Right renal cortex interstitium (tissue), 3 donors: ENCODE measurements at regions not wholly inside any gene's neighbourhood (a gene's known extent, or its start where the extent isn't known, plus 50 kb on each side); places are given as distances from the start of the nearest gene placed in this dataset.

Experiments
- DNase-seq, 3 donors: peaks; one replicate each; pipeline ENCODE4 v3.0.0-alpha.2; 2013; ENCODE audit warnings: low read depth in 3 of 3, low spot score in 2 of 3

DNA sequence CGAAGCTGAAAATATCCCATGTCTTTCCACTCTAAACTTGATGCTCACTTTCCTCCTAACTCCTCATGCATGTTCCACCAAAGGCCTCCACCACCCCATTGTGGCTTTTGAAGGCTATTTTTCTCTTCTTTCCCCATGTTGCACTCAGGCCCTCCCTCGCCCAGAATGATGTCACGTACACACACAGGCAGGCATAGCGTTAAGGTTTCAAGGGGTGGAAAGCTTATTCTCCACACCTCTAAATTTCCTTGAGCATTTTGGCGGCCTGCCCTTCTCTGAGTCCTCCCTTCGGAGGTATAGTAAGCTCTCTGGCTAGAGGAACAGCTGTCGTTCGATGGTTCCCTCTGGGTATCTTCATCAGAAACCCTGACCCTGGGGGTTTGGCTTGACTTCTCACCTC lies 673.5 kb downstream of the ACTL7B start:
- DNase-seq: no peak

DNA sequence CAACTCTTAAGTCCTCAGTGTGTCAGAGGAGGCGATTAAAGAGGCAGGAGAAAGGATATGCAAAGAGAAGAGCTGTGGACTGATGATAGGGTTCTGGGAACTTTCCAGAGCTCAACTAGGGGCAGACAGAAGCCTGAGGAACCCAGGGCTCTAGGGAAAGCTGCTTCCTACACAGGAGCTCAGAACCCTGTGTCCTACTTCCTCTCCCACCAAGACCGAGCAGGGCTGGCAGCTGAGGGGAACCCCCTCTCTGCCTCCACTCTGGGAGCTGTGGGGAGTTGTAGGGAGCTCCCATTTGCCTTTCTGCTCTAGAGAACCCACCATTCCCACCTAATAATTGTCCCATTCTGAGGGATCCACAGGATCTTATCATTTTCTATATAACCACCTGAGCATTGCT lies 674.3 kb downstream of the ACTL7B start:
- no peak for DNase-seq

- DNase-seq: no peak
These were observed 675.2 kb downstream of the ACTL7B start for GRCh38 chr9:108180541-108180940.

DNA sequence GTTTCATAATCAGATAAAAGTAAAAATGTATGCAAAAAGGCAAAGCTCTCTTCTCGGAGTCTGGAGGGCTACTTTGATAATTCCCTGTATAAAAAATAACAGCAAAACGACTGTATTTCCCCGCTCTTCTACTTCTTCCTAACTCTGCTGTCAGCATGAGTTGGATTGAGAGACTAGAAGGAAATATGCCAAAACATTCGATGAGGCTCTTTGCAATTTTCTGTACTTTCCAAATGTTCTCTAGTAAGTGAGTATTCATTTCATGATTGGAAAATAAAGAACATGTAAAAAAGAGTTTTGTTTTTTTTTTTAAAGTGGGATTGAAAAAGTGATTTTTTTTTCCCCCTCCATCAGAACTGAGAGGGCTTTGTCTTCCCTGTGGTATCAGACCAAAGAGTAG lies 677.5 kb downstream of the ACTL7B start:
- no peak for DNase-seq

GRCh38 chr9:108168236-108168850 lies 678.8 kb upstream of the KLF4 start:
- DNase-seq: no peak

- no peak for DNase-seq
These were observed 677.7 kb upstream of the KLF4 start for GRCh38 chr9:108167136-108167900.

DNA sequence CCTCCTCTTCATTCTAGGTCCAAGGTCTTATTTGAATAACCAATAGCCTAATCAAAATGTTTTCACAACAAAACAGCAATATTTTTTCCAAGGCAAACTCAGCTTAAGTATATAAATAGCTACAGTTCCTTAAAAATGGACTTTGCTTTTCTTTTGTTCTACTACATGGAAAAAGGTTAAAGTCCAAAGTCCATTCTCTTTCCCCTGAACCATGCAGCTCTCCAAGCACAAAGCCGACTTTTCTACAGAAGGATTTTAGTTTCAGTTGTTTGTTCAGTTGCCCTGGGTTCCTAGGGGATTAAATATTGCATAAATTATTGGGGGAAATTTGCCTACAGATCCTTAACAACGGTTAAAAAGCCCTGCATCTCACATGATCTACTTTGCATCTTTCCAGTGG lies 677.0 kb upstream of the KLF4 start:
- no peak for DNase-seq

- DNase-seq: no peak
These were observed 673.9 kb upstream of the KLF4 start for GRCh38 chr9:108163321-108164005.

- no peak for DNase-seq
These were observed 673.1 kb upstream of the KLF4 start for GRCh38 chr9:108162664-108163063.

DNA sequence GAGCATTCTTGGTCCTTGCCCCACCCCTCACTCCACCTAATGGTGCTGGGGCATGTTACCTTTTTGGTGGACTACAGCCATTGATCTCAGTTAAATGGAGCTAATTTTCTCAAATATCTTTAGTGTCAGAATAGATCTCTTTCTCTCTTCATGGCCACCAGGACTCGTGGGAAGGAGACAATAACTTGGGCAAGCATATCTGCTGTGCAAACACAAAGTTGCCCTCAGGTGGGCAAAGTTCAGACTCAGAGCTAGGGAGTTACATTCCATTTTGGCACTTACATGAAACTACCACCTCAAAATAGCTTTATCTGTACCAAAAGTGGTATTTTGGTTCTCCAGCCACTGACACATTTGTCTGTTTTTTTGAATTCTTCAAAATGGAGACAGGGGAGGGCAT lies 671.9 kb upstream of the KLF4 start:
- no peak for DNase-seq

- DNase-seq: no peak
These were observed 671.3 kb upstream of the KLF4 start for GRCh38 chr9:108160706-108161355.

GRCh38 chr9:108160039-108160438 lies 670.5 kb upstream of the KLF4 start:
- DNase-seq: no peak

GRCh38 chr9:108158236-108158995 lies 668.8 kb upstream of the KLF4 start:
- no peak for DNase-seq

DNA sequence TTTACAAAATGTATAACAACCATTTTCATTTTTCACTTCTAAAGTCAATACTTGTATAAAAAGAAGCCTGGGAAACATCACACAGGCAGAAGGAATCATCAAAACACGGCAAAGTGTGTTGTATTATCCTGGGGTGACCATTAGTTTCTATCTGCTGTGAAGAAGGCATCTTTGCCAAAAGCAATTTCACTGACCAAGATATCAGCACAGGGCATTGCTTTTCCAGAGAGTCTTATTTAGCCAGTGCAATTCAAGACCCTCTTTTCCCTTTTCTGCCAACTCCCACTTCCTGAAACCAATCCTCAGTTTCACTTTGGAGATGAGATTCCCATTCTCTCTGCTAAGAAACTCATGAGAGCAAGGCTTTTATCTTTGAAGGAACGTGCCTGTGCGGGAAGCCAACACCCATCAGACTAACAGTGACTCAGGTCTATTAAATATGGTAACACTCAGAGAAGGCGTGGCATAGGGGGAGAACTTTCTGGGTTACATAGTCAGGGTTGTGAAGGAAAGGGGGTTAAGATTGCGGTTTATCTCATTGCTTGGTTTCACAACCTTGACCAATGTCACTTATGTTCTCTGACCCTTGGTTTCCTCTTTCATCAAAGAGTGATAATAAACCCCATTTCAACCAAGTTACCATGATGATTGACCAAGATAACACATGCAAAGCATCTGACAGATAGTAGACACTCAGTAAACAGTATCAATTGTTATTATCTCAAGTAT lies 666.9 kb upstream of the KLF4 start:
- DNase-seq: no peak

DNA sequence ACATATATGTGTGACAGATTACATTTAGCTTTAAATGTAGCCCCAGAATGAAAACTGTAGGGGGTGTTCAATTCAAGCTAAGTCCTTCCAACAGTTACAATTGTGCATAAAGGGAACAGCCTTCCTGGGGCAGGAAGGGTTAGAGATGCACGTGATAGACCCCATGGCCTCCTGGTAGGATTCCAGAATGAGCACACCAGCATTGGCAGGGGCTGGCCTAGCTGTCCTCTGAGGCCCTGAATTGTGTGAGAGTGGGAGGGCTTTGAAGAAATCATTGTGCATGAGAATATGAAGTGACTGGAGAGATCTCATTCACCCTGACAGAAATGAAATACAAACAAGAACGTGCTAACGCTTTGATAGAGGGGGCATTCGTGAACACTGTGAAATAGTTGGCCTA lies 663.8 kb upstream of the KLF4 start:
- DNase-seq: no peak

DNA sequence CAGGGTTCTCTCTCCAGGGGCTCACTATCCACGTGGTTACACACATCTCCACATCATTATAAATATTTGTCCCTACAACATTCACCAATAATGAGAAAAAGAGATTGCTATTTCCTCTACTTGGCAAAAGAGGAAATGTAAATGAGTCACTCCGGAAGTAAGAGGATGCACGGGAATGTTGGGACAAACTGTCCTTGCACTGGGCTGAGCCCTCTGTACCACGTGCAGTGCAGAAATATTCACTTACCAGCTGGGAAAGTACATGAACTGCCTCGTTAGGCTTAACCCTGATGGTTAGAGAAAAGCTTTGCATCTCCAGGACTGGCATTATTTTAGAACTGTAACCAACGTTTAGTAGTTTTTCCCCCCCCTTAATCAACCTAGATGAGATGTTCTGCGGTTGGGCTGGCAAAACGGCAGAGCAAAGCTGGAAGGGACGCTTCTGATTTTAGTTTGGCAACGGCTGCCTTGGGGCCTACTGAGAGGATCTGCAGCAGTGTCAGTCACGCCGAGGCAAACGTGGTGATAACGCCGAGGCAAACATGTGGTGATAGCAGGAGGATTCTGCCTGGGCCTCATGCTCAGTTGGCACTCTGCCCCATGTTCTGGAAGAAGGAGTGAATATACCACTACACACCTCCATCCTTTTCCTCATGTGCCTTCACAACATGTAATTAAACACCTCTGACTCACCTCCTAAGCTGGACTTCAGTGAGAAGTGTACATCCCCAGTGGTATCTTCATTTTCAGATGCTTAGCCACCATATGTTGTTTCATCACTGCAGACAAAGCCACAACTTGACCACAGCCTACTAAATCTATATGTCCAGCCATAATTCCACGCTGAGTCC lies 661.4 kb upstream of the KLF4 start:
- DNase-seq: no peak

- DNase-seq: no peak
These were observed 659.8 kb upstream of the KLF4 start for GRCh38 chr9:108149326-108149725.

DNA sequence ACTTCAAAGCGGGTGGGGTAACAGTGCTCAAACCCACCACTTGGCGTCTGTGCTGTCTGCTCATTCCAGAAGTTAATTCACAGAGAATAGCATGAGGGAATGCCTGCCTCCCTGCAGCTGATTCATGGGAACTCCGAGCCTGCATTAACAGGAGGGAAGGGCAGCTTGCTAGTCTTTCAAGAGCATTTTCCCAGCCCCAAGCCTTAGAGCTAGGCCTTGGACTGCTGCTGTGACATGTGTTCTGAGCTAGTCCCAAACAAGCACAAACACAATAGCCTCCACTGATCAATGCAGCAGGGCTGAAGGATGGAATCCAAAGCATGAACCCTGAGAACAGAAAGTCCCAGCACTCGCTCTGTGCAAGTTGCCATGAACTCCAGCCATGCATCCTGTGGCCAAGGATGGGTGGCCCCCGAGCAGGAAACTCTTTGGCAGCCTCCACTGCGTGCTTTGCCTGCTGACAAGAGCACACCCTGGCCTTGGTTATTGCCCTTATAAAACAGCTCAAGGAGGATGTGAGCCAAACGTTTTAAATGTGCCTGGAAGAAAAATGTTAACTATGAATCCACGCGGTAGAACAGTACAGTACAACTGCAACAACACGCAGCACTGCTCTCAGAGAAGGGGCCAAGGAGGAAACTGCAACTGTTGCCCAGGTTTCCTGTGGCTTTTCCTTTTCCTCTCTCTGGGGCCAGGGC lies 653.1 kb upstream of the KLF4 start:
- peak; percentile 20 to 36 (median 32) for DNase-seq

DNA sequence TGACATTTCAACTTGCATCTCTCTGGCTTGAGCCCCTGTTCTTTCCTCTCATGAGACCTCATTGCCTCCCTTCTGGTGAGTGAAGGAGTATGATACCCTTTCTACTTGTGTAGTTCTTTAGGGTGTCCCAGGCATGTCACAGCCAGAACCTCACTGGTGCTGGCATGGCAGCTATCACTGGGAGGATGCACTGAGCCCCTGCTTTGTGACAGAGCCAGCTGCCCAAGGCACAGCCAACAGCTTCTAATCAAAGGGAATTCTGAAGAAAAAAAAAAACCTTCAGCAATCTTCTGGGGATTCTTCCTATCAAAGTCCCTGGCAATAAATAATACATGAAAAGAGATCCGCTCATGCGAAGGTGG lies 652.6 kb upstream of the KLF4 start:
- no peak for DNase-seq
